K562 (cell line): ENCODE measurements at regions not wholly inside any gene's neighbourhood (a gene's known extent, or its start where the extent isn't known, plus 50 kb on each side); places are given as distances from the start of the nearest gene placed in this dataset.

Source experiments
- ATF1 ChIP-seq, 2 experiments: fragments of 450-650 bp in 1 of 2; IDR thresholded peaks; 2 replicates each; pipeline ENCODE4 v1.6.1; 2016; ENCODE audit warnings: missing compliant biosample characterization in 1 of 2, missing genetic modification characterization in 1 of 2
- EP400 ChIP-seq: fragments of 450-650 bp; IDR thresholded peaks from 2 replicates; pipeline ENCODE4 v1.6.1; 2017; ENCODE audit warnings: antibody characterized with exemption, mild to moderate bottlenecking, moderate library complexity
- EZH2 ChIP-seq: IDR thresholded peaks from 2 replicates; pipeline ENCODE4 v1.6.1; 2012; ENCODE audit warnings: low read depth, mild to moderate bottlenecking, inconsistent platforms, low read length, borderline replicate concordance
- GABPA ChIP-seq: fragments of 200-800 bp; sonication (Bioruptor generic); conservative IDR thresholded peaks from 2 replicates; pipeline ENCODE4 v1.6.1; 2016; ENCODE audit warnings: low read depth, missing genetic modification characterization, missing compliant biosample characterization
- MAZ ChIP-seq, 2 experiments: fragments of 450-650 bp in 1 of 2; sonication (generic) in 1 of 2; formaldehyde crosslinking; IDR thresholded peaks in 1 of 2; conservative IDR thresholded peaks in 1 of 2; 2 replicates each; pipeline versions ENCODE4 v1.4.0 to v1.5.0; 2020; ENCODE audit warnings: mild to moderate bottlenecking in 1 of 2, missing genetic modification reagents in 1 of 2
- RAD21 ChIP-seq, 2 experiments: fragments of 250-450 bp in 1 of 2; fragments of 450-650 bp in 1 of 2; sonication (Bioruptor Pico) in 1 of 2; formaldehyde crosslinking in 1 of 2; IDR thresholded peaks in 1 of 2; conservative IDR thresholded peaks in 1 of 2; 2 replicates each; pipeline versions ENCODE4 v1.4.0 to v1.8.0; 2020 to 2022; ENCODE audit warnings: mild to moderate bottlenecking in 2 of 2, moderate library complexity in 1 of 2
- SOX6 ChIP-seq: fragments of 450-650 bp; IDR thresholded peaks from 2 replicates; pipeline ENCODE4 v1.6.1; 2014; ENCODE audit warnings: mild to moderate bottlenecking
- ZC3H11A ChIP-seq: IDR thresholded peaks from 2 replicates; pipeline ENCODE4 v1.6.1; 2012; ENCODE audit warnings: low read depth, low read length, improper control_type of control experiment
- ZNF224 ChIP-seq: sonication (generic); formaldehyde crosslinking; IDR thresholded peaks from 2 replicates; pipeline ENCODE4 v1.8.0; 2022; ENCODE audit warnings: mild to moderate bottlenecking, missing genetic modification reagents
- ZNF232 ChIP-seq: sonication (generic); formaldehyde crosslinking; IDR thresholded peaks from 2 replicates; pipeline ENCODE4 v1.8.0; 2022; ENCODE audit warnings: mild to moderate bottlenecking, missing genetic modification reagents
- TF ChIP-seq, protein P1 (sequence below): sonication (generic); formaldehyde crosslinking; IDR thresholded peaks from 2 replicates; pipeline ENCODE4 v1.8.1; 2023; ENCODE audit warnings: mild to moderate bottlenecking, missing genetic modification reagents
- TF ChIP-seq, protein P2 (sequence below), 2 experiments: fragments of 450-650 bp in 1 of 2; sonication (generic) in 1 of 2; formaldehyde crosslinking; conservative IDR thresholded peaks; 2 replicates each; pipeline versions ENCODE4 v1.4.0 to v1.8.1; 2020 to 2022; ENCODE audit warnings: mild to moderate bottlenecking in 1 of 2, missing genetic modification reagents in 1 of 2
- TF ChIP-seq, protein P3 (sequence below), 3 experiments: IDR thresholded peaks in 2 of 3; conservative IDR thresholded peaks in 1 of 3; 2 replicates each; pipeline ENCODE4 v1.5.1; 2011 to 2012; ENCODE audit warnings: low read length in 3 of 3, mild to moderate bottlenecking in 3 of 3, control low read depth in 2 of 3, improper control_type of control experiment in 1 of 3, inconsistent platforms in 1 of 3, low read depth in 1 of 3, mixed read lengths in 1 of 3, moderate library complexity in 1 of 3; ENCODE audit not compliant: insufficient read depth in 2 of 3
- TF ChIP-seq, protein P4 (sequence below): sonication (generic); formaldehyde crosslinking; IDR thresholded peaks from 2 replicates; pipeline ENCODE4 v1.9.0; 2022; ENCODE audit warnings: mild to moderate bottlenecking, missing genetic modification reagents

DNA sequence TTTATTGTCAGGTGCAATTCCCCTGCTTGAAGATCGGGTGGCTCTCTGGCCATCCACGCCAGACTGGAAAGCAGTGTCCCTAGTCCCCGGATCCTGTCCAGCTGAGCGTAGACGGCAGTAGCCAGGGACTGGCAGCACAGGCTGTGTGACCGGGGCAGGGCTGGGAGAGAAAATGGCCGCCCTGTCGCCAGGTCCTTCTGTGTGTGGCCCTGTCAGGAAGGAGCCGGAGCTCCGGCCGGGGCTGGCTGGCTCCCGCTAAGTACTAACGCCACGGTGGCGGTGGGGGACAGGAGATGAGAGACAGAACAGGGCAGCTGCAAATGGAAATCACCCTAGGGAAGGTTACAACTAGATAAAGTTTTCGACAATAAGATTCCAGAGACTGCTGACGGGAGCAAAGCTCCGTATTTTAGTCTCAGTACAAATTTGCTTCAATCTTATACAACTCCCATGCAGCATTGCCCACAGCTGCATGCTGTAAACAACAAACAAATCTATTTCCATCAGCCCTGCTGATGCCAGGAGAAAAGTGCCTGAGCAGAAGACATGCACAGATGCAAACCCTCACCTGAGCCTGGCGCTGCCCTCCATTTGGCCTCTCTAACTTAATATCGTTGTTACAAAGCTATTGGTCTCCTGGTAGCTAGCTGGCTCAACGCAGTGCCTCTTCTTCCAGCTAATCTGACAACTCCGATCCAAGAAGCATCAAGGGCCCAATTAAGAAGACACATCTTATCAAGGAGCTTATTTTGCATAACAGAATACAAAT lies 253.0 kb downstream of the TSHZ3 start:
- TF ChIP-seq ZNF232 (CRISPR knock-in tag), result no peak
- TF ChIP-seq, protein P1, sequence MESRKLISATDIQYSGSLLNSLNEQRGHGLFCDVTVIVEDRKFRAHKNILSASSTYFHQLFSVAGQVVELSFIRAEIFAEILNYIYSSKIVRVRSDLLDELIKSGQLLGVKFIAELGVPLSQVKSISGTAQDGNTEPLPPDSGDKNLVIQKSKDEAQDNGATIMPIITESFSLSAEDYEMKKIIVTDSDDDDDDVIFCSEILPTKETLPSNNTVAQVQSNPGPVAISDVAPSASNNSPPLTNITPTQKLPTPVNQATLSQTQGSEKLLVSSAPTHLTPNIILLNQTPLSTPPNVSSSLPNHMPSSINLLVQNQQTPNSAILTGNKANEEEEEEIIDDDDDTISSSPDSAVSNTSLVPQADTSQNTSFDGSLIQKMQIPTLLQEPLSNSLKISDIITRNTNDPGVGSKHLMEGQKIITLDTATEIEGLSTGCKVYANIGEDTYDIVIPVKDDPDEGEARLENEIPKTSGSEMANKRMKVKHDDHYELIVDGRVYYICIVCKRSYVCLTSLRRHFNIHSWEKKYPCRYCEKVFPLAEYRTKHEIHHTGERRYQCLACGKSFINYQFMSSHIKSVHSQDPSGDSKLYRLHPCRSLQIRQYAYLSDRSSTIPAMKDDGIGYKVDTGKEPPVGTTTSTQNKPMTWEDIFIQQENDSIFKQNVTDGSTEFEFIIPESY, result no peak
- TF ChIP-seq ZC3H11A, result no peak
- TF ChIP-seq GABPA (tag), result no peak
- TF ChIP-seq EZH2, result no peak
- TF ChIP-seq, protein P2, sequence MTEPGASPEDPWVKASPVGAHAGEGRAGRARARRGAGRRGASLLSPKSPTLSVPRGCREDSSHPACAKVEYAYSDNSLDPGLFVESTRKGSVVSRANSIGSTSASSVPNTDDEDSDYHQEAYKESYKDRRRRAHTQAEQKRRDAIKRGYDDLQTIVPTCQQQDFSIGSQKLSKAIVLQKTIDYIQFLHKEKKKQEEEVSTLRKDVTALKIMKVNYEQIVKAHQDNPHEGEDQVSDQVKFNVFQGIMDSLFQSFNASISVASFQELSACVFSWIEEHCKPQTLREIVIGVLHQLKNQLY (CRISPR knock-in tag; conservative IDR thresholded peaks at IDR 0.05), result no peak
- TF ChIP-seq MAZ (CRISPR knock-in tag; conservative IDR thresholded peaks at IDR 0.05 in 1 of 2, IDR thresholded peaks at IDR 0.05 in 1 of 2), result no peak
- TF ChIP-seq ZNF224 (CRISPR knock-in tag), result no peak
- TF ChIP-seq, protein P3, sequence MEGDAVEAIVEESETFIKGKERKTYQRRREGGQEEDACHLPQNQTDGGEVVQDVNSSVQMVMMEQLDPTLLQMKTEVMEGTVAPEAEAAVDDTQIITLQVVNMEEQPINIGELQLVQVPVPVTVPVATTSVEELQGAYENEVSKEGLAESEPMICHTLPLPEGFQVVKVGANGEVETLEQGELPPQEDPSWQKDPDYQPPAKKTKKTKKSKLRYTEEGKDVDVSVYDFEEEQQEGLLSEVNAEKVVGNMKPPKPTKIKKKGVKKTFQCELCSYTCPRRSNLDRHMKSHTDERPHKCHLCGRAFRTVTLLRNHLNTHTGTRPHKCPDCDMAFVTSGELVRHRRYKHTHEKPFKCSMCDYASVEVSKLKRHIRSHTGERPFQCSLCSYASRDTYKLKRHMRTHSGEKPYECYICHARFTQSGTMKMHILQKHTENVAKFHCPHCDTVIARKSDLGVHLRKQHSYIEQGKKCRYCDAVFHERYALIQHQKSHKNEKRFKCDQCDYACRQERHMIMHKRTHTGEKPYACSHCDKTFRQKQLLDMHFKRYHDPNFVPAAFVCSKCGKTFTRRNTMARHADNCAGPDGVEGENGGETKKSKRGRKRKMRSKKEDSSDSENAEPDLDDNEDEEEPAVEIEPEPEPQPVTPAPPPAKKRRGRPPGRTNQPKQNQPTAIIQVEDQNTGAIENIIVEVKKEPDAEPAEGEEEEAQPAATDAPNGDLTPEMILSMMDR (IDR thresholded peaks at IDR 0.05 in 2 of 3, conservative IDR thresholded peaks at IDR 0.05 in 1 of 3; ENCODE audit: insufficient read depth in 2 of 3, low read depth in 1 of 3, low read length in 3 of 3), result no peak
- TF ChIP-seq, protein P4, sequence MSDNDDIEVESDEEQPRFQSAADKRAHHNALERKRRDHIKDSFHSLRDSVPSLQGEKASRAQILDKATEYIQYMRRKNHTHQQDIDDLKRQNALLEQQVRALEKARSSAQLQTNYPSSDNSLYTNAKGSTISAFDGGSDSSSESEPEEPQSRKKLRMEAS, result no peak
- no peak for TF ChIP-seq ATF1 (CRISPR knock-in tag; IDR thresholded peaks at IDR 0.05)
- no peak for TF ChIP-seq ATF1 (tag; IDR thresholded peaks at IDR 0.05)
- TF ChIP-seq SOX6, result no peak
- no peak for TF ChIP-seq EP400
- TF ChIP-seq RAD21 (CRISPR knock-in tag; conservative IDR thresholded peaks at IDR 0.05 in 1 of 2, IDR thresholded peaks at IDR 0.05 in 1 of 2), result no peak
